Posterior vena cava (tissue), 2 donors: ENCODE measurements at regions not wholly inside any gene's neighbourhood (a gene's known extent, or its start where the extent isn't known, plus 50 kb on each side); places are given as distances from the start of the nearest gene placed in this dataset.
"Not testable (repeated sequence)": the region's sequence is repeated elsewhere in the genome, so short reads cannot be mapped to it uniquely, and the experiment has no call there.

Source experiments
- DNase-seq: peaks from one replicate; pipeline ENCODE4 v3.0.0-alpha.2; 2020; ENCODE audit warnings: low spot score
- intact Hi-C, 2 donors: fragments of 100-400 bp; cut with DNase I; formaldehyde crosslinking; loops; one replicate each; pipeline versions ENCODE4 v1.14.1 to v1.14.2; 2022 to 2023
- donor health status: DM: yes; HTN: yes; CAD: no.
- donor health status: DM: yes; HTN: yes; CAD: no.

DNA sequence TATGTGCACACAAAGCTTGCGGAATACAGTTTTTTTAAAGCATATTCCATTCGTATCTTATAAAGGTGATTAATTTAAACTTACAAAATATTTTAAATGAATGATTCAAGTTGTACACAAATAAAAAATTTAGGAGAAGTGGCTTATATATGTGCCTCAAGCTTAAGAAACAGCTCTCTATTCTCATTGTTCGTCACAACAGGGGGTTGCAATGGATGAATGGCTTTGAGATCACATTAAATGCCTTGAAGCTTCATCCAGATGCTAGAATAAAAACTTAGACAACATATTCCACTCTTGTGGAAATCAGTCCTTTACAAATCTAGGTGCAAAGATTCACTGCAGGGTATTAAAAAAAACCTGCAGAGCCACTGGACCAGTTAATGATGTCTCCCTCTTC is 303.9 kb upstream of the LRFN5 start:
- intact Hi-C loops = no loop called here
- no peak for DNase-seq

DNA sequence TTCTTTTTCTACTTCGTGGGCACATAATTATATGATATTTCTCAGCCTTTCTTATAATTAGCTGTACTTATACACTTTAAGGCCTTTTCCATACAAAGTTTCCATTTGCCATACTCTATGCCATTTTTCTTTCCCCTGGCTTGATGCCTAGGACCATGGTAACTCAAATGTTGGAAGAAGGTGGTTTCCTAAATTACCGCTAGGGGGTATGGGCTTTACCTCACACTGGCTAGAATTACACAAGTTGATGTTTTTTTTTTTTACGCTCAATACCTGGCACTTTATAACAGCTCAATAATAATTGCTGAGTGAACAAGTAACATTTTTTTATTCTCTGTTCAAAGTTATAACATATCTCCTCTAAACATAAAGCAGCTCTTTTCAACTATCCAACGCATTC is 306.8 kb upstream of the LRFN5 start:
- intact Hi-C loops = no loop called here
- no peak for DNase-seq

DNA sequence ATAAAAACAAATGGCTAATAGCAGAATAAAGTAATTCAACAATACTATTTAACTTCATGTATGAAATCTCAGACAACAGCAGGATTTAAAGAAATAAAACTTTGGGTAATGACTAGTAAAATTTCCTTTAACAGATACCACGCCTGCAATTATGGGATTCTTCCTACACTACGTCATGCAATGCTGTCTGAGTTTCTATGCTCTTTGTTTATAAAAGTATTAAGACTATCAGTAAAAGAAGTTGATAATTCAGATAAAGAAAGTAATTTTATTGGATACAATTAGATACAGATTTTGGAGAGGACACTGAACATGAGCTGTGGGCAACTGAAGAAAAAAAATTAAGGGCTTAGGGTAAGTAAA is 308.4 kb upstream of the LRFN5 start:
- no peak for DNase-seq
- intact Hi-C loops = no loop called here

DNA sequence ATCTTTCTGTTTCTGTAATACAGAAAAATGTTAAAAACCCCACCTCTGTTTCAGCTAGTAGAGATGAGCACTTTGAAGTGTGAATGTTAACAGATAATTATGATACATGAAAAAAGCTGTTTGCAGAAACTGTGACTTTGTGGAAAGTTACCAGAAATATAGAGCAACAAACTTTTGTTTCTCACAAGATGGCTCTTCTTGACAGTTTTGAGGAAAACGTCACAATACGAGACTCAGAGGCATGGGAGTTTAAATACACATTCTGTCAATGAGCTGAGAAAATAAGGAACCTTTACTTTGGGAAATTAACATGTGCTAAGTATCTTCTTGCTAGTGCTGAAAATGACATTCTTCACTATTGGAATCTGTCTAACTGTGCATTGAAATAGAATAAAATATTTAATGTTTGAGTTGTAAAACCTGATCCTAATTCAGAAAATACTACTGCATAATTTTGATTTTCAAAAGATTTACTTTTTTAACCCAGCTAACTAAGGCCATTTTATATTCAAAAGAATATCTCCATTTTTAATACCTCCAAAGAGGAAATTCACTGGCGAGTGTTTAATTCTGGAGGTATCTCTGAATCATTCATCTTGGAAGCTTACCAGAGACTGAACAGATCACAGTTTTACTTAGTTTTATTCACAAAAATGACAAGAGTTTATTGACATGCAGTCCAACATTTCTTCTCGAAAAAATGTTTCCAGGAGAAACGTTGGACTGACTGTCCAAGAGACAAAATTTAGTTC is 308.9 kb upstream of the LRFN5 start:
- no peak for DNase-seq
- intact Hi-C loops = no loop called here

DNA sequence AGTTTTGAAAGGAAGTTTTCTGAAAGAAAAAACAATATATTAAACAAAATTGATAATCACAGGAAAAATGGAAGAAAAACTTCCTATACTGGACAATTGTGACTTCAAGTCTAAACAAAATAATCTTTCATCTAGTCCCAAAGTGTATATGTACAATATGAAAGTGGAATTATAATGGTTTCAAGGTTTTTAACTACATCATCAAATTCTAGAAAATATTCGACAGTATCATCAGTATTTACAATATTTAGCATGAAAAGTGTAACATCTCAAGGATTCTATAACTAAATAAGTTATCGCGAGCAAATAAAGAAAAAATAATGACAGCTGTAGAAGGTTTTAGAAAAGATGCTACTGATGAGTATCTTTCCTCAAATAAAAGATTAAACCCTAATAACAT is 310.9 kb upstream of the LRFN5 start:
- intact Hi-C loops = no loop called here
- DNase-seq = no peak

DNA sequence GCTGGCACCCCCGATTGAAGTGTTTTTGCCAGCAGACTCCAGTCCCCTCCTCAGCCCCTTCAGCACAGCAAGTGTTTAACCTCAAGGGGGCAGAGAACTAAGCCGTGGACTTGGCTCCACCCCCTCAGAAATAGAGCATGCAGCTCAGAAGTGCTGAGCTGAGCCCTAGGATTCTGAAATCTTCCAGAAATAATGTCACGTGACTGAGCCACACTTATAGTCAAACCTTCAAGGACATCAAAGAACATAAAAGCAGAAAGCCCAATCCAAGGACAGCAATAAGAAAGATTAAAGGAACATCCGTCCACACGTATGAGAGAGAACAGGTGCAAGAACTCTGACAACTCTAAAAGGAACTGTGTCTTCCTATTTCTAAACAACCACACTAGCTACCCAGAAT is 317.7 kb upstream of the LRFN5 start:
- no peak for DNase-seq
- intact Hi-C loops = no loop called here

DNA sequence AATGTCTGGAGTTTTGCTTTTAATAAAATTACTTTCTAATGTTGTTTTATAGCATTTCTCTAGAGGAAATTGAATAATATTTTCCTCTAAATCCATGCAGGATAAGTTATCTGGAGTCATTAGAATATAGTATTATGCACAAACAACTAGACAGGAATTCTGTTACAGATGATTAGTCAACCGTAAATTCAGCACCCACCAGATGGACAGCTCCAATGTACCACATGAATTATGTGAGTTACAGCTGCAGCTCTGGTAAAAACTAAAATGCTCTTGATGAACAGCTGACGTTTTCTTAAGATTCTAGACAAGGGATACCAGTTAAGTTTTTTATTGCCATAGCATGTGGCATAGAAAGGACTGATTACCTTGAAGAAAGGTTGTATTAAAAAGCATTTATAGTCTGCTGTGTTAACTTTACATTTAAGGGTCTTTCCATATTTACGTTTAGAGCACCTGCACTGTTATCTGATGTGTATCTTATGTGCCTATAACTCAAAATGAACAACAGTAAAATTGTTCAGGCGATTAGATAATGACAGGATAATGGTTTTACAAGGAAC is 321.4 kb upstream of the LRFN5 start:
- DNase-seq = no peak
- intact Hi-C loops = no loop called here

DNA sequence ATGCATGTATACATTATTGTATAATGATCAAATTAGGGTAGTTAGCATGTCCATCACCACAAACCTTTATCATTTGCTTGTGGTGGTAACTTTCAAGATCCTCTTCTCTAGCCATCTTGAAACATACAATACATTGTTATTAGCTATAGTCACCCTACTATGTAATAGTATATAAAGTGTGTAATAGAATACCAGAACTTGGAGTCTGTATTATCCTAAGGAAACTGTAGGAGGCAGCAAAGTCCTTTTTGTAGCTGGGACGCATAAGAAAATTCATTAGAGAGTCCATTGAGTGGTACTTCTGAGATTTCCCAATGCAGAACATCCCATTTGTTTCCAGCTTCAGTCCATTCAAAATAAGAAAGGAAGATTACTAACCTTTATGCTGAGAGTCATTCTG is 325.9 kb upstream of the LRFN5 start:
- intact Hi-C loops = no loop called here
- DNase-seq = no peak

DNA sequence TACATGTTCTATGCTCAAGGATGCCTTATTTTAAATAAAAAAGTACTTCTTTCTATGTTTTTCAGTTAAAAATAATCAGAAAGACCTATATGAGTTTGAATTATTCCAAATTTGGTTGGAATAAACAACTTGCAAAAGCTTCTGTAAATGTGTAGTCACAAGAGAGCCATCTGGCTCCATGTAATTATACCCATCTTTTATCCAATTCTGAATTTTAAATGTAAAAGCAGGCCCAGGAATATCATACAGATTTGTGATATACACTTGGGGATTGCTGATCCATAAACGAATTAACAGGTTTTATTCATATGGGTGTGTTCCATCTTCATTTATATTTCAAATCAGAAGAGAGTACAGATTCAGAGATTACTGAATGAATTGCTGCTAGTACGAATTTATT is 329.2 kb upstream of the LRFN5 start:
- intact Hi-C loops = no loop called here
- DNase-seq = no peak

DNA sequence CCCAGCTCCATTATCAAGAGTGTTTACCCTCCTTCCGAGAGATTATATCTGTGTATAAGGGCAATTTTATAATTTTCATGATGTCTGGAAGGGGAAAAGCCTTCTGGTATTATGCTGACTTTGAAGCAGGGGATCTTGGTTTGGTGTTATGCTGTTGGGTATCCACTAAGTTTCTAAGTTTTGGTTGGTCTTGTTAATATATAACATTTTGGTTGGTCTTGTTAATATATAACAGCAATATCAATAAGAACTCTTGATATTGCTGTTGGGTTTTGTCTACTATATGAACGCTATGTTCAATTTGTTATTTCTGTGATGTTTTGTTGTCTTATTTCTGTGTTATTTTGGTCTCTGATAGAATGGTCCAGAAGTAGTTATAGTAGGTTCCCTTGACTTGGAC is 349.2 kb upstream of the LRFN5 start:
- DNase-seq = no peak
- intact Hi-C loops = no loop called here

DNA sequence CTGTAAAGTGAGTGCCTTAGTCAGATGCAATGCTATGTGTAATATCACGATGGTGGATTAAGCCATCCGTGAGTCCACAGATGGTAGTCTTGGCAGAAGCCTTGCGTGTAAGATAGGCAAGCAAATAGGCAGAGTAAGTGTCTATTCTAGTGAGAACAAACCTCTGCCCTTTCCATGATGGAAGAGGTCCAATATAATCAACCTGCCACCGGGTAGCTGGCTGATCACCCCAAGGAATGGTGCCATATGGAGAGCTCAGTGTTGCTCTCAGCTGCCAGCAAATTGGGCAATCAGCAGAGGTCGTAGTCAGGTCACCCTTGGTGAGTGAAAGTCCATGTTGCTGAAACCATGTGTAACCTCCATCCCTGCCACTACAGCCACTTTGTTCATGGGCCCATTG is 371.2 kb upstream of the LRFN5 start:
- DNase-seq = no peak
- intact Hi-C loops = no loop called here

DNA sequence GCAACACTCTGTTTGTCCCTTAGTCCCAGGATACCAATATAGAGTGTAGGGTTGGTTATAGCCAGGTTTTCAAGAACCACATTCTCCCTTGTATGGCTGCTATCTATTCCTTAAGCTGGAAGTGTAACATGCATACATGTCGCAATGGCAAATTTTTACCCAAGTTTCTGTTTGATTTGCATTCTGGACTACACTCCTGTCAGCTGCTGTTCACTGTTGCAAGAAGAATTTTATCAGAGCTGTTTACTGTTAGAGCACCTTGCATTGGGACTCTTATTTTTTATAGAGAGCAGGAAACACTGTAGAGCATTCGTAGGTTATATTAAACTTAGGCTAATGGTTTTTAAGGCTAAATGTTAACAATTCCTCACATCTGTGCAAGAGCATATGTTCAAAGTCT is 376.0 kb upstream of the LRFN5 start:
- no peak for DNase-seq
- intact Hi-C loops = no loop called here

DNA sequence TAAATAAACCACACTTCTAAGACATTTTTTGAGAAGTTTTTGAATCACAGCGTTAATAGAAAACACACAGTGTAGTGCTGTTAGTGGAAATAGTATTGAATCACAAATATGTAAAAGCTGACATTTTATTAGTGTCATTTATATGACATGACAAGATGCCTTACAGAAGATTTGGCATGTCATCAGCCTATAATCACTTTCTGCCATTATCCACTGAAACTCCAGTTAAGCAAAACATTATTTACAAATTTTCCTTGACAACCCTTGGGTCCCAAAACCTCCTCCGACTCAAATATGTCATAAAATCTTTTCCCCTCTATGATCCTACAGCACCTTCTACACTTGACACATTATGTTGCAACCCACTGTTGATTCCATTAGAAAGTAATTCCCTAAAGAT is 376.9 kb upstream of the LRFN5 start:
- intact Hi-C loops = no loop called here
- no peak for DNase-seq

DNA sequence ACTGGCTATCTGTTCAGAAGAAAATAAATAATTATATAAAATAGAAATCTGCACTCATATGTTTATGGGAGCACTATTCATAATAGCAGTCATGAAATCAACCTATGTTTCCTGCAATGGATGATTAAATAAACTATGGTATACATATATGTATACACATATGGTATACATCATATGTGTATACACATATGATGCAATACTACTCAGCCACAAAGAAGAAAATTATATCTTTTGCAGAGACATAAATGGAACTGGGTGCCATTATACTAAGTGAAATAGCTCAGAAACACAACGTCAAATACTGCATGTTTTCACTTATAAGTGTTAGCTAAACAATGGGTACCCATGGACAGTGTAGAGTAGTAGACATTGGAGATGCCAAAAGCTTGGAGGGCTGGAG is 381.2 kb upstream of the LRFN5 start:
- DNase-seq = no peak
- intact Hi-C loops = no loop called here

DNA sequence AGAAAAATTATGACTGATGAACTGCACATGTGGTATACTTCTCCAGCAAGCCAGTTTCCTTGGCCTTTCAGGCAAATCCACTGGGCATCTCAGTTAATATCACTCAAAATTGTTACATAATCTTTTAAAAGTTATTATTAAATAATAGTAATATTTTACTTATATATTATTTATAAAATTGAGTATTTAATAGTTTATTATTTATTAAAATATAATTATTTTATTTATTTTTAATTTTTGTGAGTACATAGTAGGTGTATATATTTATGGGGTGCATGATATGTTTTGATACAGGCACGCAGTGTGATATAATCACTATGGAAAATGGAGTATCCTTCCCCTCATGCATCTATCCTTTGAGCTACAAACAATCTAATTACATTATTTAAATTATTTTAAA is 384.1 kb upstream of the LRFN5 start:
- intact Hi-C loops = no loop called here
- DNase-seq = no peak

DNA sequence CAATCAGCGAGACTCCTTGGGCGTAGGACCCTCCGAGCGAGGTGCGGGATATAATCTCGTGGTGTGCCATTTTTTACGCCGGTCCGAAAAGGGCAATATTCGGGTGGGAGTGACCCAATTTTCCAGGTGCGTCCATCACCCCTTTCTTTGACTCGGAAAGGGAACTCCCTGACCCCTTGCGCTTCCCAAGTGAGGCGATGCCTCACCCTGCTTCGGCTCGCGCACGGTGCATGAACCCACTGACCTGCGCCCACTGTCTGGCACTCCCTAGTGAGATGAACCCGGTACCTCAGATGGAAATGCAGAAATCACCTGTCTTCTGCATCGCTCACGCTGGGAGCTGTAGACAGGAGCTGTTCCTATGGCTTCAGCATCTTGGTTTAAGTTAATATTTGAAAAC is 391.7 kb upstream of the LRFN5 start:
- intact Hi-C loops, DNase-seq: not testable (repeated sequence)

DNA sequence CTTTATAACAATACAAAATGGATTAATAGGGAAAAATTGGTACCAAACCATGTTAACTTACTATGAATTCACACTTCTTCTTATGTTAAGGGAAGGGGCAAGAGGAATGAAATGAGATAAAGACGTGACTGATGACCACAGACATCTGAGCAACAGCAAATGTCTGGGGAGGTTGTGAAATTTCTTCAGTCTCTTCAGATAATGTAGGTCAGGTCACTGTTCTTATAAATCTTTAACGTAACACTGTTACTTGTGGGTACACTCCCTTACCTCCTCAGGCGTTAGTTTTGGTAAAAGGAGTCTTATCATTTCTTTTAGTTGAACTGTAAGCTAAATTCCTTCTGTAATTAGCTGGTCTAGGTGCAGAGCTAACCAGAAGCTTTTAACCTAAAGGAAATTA is 405.0 kb upstream of the LRFN5 start:
- intact Hi-C loops = no loop called here
- DNase-seq = no peak

DNA sequence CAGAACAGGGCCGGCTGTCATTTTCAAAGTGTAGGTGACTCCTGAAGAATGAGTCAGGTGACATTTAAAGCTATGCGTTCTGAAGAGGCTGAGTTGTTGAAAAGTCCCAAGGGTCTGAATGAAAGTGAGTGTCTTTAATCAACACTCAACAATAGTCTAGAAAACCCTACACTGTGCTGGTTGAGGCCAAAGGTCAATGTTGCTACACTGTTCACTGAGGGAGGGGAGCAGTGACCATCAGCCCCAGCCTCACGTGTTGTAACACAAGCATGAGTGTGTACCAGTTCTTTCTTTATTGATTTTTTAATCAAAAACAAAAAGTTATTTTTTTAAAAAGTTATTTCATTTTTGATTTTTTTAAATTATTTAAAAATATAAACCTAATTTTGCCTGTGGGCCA is 418.8 kb upstream of the LRFN5 start:
- intact Hi-C loops = no loop called here
- DNase-seq = no peak

DNA sequence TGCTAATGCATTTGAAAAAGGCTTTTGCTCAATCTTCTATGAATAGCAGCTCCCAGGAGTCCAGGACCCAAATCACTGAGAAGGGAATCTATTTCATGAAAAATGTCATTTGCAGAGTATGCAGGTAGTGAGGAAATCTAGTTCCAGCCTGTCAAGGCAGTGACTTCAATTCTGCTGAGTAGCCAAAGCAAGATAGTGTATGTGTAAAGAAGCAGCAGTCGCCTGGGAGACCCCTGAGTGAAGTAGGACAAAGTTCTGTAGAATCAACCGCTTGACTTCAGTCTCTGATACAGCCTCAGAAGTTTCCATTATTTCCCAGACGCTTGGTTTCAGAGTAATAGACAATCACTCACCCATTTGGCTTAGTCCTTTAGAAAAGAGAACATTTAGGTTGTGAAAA is 435.6 kb upstream of the LRFN5 start:
- DNase-seq = no peak
- intact Hi-C loops = no loop called here

DNA sequence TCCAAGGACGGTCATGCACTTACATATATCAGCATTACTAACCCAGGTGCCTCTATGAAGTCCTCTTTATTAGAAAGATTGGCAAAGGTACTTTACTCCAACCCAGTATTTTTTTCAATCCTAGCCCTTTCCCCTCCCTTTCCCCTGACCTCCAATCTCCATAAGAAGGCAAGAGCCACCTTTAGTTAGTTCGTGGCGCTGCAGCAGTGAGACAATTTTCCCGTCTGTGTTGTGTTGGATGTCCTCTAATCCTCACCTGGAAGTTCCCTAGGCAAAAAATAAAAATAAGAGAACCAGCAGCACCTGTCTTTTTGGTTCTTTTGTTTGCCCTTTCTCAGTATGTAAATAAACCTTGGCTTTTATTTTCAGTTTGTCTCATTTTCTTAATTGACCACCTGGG is 439.6 kb upstream of the LRFN5 start:
- intact Hi-C loops = no loop called here
- DNase-seq = no peak

DNA sequence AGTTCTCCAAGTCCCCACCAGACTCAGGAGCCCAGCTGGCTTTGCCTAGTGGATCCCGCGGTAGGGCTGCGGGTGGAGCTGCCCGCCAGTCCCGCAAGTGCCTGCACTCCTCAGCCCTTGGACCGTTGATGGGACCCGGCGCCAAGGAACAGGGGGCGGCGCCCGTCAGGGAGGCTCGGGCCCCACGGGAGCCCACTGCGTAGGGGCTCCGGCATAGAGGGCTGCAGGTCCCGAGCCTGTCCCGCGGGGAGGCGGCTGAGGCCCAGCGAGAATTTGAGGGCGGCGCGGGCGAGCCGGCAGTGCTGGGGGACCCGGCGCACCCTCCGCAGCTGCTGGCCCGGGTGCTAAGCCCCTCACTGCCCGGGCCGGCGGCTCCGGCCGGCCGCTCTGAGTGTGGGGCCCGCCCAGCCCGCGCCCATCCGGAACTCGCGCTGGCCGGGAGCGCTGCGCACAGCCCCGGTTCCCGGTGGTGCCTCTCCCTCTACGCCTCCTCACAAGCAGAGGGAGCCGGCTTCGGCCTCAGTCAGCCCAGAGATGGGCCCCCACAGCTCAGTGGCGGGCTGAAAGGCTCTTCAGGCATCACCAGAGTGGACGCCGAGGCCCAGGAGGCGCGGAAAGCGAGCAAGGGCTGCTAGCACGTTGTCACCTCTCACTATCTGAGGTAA is 452.4 kb upstream of the LRFN5 start:
- no peak for DNase-seq
- intact Hi-C loops = no loop called here
